ENCODE measurements at regions not wholly inside any gene's neighbourhood (a gene's known extent, or its start where the extent isn't known, plus 50 kb on each side); places are given as distances from the start of the nearest gene placed in this dataset.

DNA sequence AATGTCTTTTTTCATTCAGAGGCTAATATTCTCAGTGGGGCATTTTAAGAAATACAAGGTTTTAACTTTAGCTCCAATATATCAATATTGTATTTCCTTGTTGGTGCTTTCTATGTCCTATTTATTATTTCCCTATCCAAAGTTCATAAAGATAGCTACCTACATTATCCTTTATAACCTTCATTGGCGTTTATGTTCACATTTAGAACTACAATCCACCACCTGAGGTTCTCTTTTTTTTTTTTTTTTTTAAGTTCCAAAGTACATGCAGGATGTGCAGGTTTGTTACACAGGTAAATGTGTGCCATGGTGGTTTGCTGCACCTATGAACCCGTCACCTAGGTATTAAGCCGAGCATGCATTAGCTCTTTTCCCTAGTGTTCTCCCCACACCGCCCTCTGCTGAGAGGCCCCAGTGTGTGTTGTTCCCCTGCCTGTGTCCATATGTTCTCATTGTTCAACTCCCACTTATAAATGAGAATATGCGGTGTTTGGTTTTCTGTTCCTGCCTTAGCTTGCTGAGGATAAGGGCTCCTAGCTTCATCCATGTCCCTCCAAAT, 694.6 kb downstream of the SUCLG1 start:
- 32% methylated on average over 5 of the region's 5 CpGs for WGBS (ENCODE audit: insufficient coverage, low coverage, missing lambda C conversion rate)
- peaks cover 2% of the 10 kb centered on the region; the same call in 1 of the 2 replicates for H3K9me3 ChIP-seq (replicated peaks; ENCODE audit: control insufficient read depth, insufficient read depth, low read depth, low read length)
- TF ChIP-seq PPARD (CRISPR knock-in tag; IDR thresholded peaks at IDR 0.05): no peak
- TF ChIP-seq NFATC3 (IDR thresholded peaks at IDR 0.05): no peak
- TF ChIP-seq, protein P1, sequence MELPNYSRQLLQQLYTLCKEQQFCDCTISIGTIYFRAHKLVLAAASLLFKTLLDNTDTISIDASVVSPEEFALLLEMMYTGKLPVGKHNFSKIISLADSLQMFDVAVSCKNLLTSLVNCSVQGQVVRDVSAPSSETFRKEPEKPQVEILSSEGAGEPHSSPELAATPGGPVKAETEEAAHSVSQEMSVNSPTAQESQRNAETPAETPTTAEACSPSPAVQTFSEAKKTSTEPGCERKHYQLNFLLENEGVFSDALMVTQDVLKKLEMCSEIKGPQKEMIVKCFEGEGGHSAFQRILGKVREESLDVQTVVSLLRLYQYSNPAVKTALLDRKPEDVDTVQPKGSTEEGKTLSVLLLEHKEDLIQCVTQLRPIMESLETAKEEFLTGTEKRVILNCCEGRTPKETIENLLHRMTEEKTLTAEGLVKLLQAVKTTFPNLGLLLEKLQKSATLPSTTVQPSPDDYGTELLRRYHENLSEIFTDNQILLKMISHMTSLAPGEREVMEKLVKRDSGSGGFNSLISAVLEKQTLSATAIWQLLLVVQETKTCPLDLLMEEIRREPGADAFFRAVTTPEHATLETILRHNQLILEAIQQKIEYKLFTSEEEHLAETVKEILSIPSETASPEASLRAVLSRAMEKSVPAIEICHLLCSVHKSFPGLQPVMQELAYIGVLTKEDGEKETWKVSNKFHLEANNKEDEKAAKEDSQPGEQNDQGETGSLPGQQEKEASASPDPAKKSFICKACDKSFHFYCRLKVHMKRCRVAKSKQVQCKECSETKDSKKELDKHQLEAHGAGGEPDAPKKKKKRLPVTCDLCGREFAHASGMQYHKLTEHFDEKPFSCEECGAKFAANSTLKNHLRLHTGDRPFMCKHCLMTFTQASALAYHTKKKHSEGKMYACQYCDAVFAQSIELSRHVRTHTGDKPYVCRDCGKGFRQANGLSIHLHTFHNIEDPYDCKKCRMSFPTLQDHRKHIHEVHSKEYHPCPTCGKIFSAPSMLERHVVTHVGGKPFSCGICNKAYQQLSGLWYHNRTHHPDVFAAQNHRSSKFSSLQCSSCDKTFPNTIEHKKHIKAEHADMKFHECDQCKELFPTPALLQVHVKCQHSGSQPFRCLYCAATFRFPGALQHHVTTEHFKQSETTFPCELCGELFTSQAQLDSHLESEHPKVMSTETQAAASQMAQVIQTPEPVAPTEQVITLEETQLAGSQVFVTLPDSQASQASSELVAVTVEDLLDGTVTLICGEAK (IDR thresholded peaks at IDR 0.05): no peak
- TF ChIP-seq, protein P1 (CRISPR knock-in tag; IDR thresholded peaks at IDR 0.05): no peak

More for the DNA sequence above, 694.6 kb downstream of the SUCLG1 start:
- CTCF ChIA-PET (ENCODE audit: low intra/inter-chr PET ratio): no interaction called here
- Histone ChIP-seq H3K4me2 (ENCODE audit: insufficient read depth, low read length) (no peak overlapping the region), H3K36me3 (ENCODE audit: control insufficient read depth, insufficient read depth, low read length) (no peaks in the 10 kb centered on the region), H3K4me3 (no peak overlapping the region), H3K9me1 (ENCODE audit: control insufficient read depth, insufficient read depth, low read length) (no peaks in the 10 kb centered on the region), H3K9ac (ENCODE audit: insufficient read depth in 1 of 2, low read depth in 2 of 2, low read length in 2 of 2) (no peak overlapping the region), H2AFZ (ENCODE audit: low read depth, low read length) (no peak overlapping the region), H3K79me2 (ENCODE audit: control insufficient read depth, insufficient read depth, low read length) (no peaks in the 10 kb centered on the region), H3K27me3 (ENCODE audit: control insufficient read depth in 2 of 2, insufficient read depth in 2 of 2, low read length in 2 of 2) (no peaks in the 10 kb centered on the region), H3K4me1 (replicated peaks in 1 of 2; ENCODE audit: control insufficient read depth in 2 of 2, insufficient read depth in 2 of 2, low read length in 2 of 2) (no peaks in the 10 kb centered on the region), H3K27ac (ENCODE audit: extremely low read depth, low read depth, low read length) (no peak overlapping the region), H4K20me1 (replicated peaks; ENCODE audit: control insufficient read depth, insufficient read depth, low read length) (no peaks in the 10 kb centered on the region)
- POLR2A ChIA-PET: no interaction called here
- in situ Hi-C loops (cut with MboI): no loop called here
- no TSS peak for BruUV-seq (replicated peaks)
- no peak for ATAC-seq
- intact Hi-C loops (cut with micrococcal nuclease): no loop called here
- no peak for FAIRE-seq
- no peak for DNase-seq (ENCODE audit: extremely low read depth in 1 of 4, low spot score in 3 of 4)
